OCI-LY7 (cell line): ENCODE measurements at regions not wholly inside any gene's neighbourhood (a gene's known extent, or its start where the extent isn't known, plus 50 kb on each side); places are given as distances from the start of the nearest gene placed in this dataset.
A peak's percentile ranks its signal among the peaks of the same experiment; 100 is the strongest.

Experiments used
- CTCF ChIP-seq: fragments of 200-600 bp; sonication (generic); conservative IDR thresholded peaks from 2 replicates; pipeline ENCODE4 v1.5.1; 2014; ENCODE audit warnings: mild to moderate bottlenecking, antibody characterized with exemption, low read length, moderate library complexity, mixed read lengths
- EZH2phosphoT487 ChIP-seq: fragments of 200-600 bp; sonication (generic); IDR thresholded peaks from 2 replicates; pipeline ENCODE4 v1.6.1; 2018; ENCODE audit warnings: low read depth, borderline replicate concordance, mild to moderate bottlenecking, mixed run types, antibody characterized with exemption, low read length, moderate library complexity, mixed read lengths

- peak; percentile 92 for TF ChIP-seq CTCF
- no peak for TF ChIP-seq EZH2phosphoT487
These were observed 65.9 kb downstream of the NDUFS5 start for GRCh38 chr1:39091845-39092645.
